HFFc6 (cell line): ENCODE measurements at regions not wholly inside any gene's neighbourhood (a gene's known extent, or its start where the extent isn't known, plus 50 kb on each side); places are given as distances from the start of the nearest gene placed in this dataset.
A peak's percentile ranks its signal among the peaks of the same experiment; 100 is the strongest.
"Not testable (repeated sequence)": the region's sequence is repeated elsewhere in the genome, so short reads cannot be mapped to it uniquely, and the experiment has no call there.

Experiments
- DNase-seq: peaks from one replicate; pipeline ENCODE4 v3.0.0-alpha.2; 2018
- H3K27ac Mint-ChIP-seq: 2 replicates; pipeline ENCODE4 v1.8.0; 2020; ENCODE audit warnings: mild to moderate bottlenecking, mixed read lengths
- H3K27me3 Mint-ChIP-seq: 2 replicates; pipeline ENCODE4 v1.8.0; 2021; ENCODE audit warnings: mild to moderate bottlenecking, moderate library complexity, mixed read lengths; ENCODE audit not compliant: insufficient read depth
- H3K36me3 Mint-ChIP-seq: 2 replicates; pipeline ENCODE4 v1.8.0; 2021; ENCODE audit warnings: low read depth, mixed read lengths
- H3K4me1 Mint-ChIP-seq: 2 replicates; pipeline ENCODE4 v1.8.0; 2020; ENCODE audit warnings: low read depth, mixed read lengths
- H3K4me3 Mint-ChIP-seq: 2 replicates; pipeline ENCODE4 v1.8.0; 2020; ENCODE audit warnings: mild to moderate bottlenecking, moderate library complexity, mixed read lengths
- H3K9me3 Mint-ChIP-seq: 2 replicates; pipeline ENCODE4 v1.8.0; 2020; ENCODE audit warnings: mild to moderate bottlenecking, mixed read lengths
- TF ChIP-seq, protein P1 (sequence below): fragments of 200-600 bp; sonication (generic); IDR thresholded peaks from 2 replicates; pipeline ENCODE4 v1.5.0; 2021; ENCODE audit warnings: antibody characterized with exemption, mild to moderate bottlenecking

DNA sequence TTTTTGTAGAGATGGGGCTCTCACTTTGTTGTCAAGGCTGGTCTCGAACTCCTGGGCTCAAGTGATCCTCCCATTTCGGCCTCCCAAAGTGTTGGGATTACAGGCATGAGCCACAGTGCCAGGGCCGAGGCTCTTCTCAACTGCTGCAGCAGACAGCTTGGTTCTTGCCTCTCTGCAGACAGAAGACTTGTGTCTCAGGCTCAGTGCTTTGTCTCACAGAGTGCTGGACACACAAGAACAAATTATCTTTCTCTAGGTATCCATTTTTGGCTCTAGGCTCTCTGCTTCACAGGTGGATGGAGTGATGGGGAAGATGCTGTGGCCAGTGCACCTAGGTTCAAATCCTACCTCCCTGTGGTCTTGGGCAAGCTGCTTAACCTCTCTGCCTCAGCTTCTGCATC lies 80.8 kb upstream of the RNU2-1 start:
- no peaks in the 10 kb centered on the region; the same call in none of the 2 replicates for H3K27me3 Mint-ChIP-seq
- no peaks in the 10 kb centered on the region; the same call in 1 of the 2 replicates for H3K36me3 Mint-ChIP-seq
- DNase-seq: no peak
- no peak overlapping the region for H3K4me3 Mint-ChIP-seq
- no peak overlapping the region for H3K27ac Mint-ChIP-seq
- H3K4me1 Mint-ChIP-seq: peaks cover 20% of the 10 kb centered on the region
- peaks cover 3% of the 10 kb centered on the region; the same call in 1 of the 2 replicates for H3K9me3 Mint-ChIP-seq
- TF ChIP-seq, protein P1, sequence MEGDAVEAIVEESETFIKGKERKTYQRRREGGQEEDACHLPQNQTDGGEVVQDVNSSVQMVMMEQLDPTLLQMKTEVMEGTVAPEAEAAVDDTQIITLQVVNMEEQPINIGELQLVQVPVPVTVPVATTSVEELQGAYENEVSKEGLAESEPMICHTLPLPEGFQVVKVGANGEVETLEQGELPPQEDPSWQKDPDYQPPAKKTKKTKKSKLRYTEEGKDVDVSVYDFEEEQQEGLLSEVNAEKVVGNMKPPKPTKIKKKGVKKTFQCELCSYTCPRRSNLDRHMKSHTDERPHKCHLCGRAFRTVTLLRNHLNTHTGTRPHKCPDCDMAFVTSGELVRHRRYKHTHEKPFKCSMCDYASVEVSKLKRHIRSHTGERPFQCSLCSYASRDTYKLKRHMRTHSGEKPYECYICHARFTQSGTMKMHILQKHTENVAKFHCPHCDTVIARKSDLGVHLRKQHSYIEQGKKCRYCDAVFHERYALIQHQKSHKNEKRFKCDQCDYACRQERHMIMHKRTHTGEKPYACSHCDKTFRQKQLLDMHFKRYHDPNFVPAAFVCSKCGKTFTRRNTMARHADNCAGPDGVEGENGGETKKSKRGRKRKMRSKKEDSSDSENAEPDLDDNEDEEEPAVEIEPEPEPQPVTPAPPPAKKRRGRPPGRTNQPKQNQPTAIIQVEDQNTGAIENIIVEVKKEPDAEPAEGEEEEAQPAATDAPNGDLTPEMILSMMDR: no peak

DNA sequence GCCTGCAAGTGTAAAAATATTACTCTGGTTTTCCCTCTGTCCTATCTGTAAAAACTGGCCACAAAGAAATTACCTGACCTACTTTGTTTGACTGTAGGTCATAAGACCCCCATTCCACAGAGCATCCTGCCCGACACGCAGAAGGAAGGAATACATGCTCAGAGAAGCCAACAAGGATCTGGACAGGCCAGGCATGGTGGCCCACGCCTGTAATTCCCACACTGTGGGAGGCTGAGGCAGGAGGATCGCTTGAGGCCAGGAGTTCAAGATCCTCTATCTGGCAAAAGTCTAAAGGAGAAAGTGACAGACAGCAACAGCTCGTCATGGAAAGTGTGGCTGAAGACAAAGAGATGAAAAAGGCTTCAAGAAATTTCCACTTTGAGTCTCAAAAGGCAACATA lies 78.2 kb upstream of the RNU2-1 start:
- Mint-ChIP-seq H3K4me3 (no peak overlapping the region), H3K36me3 (no peaks in the 10 kb centered on the region), H3K27me3 (no peaks in the 10 kb centered on the region; the same call in 1 of the 2 replicates), H3K4me1 (peaks cover 7% of the 10 kb centered on the region; the same call in 1 of the 2 replicates), H3K27ac (no peak overlapping the region), H3K9me3 (no peaks in the 10 kb centered on the region)
- TF ChIP-seq, protein P1: no peak
- DNase-seq: no peak

DNA sequence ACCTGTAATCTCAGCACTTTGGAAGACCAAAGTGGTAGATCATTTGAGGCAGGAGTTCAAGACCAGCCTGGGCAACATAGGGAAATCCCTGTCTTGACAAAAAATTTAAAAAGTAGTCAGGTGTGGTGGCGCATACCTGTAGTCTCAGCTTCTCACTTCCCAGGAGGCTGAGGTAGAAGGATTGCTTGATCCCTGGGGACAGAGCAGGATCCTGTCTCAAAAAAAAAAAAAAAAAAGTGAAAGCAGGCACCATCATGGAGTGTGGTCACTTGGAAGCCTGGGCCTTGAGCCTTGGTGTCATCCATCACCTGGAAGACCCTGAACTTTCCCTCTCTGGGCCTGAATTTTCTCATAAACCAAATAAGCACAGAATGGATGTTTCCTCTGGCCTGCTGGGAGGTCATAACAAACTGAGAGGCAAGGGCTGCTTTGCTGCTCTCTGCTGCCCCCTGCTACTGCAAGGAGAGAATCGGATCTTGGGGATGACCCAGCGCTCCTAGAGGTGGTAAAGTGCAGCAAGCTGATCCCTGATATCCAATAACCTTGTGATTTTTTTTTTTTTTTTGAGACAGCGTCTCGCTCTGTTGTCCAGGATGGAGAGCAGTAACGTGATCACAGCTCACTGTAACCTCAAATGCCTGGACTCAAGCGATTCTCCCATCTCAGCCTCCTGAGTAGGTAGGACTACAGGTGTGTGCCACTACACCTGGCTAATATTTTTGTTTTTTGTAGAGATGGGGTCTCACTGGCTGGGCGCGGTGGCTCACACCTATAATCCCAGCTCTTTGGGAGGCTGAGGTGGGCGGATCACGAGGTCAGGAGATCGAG lies 75.9 kb upstream of the RNU2-1 start:
- Mint-ChIP-seq H3K36me3 (no peaks in the 10 kb centered on the region), H3K4me3 (no peak overlapping the region), H3K27ac (no peak overlapping the region), H3K9me3 (no peaks in the 10 kb centered on the region), H3K4me1 (no peaks in the 10 kb centered on the region), H3K27me3 (no peaks in the 10 kb centered on the region; the same call in 1 of the 2 replicates)
- no peak for DNase-seq
- TF ChIP-seq, protein P1: no peak

DNA sequence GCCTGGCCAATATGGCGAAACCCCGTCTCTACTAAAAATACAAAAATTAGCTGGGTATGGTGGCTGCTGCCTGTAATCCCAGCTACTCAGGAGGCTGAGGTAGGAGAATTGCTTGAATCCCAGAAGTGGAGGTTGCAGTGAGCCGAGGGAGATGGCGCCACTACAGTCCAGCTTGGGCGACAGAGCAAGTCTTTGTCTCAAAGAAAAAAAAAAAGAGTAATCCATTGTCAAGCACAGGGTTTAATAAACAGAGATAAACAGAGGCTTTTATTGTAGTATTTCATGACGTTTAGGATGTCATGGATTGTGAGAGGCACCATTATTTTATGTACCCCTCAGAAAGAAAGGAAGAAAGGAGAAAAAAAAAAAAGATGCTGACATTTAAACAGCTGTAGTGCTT lies 75.2 kb upstream of the RNU2-1 start:
- H3K36me3 Mint-ChIP-seq: no peaks in the 10 kb centered on the region

DNA sequence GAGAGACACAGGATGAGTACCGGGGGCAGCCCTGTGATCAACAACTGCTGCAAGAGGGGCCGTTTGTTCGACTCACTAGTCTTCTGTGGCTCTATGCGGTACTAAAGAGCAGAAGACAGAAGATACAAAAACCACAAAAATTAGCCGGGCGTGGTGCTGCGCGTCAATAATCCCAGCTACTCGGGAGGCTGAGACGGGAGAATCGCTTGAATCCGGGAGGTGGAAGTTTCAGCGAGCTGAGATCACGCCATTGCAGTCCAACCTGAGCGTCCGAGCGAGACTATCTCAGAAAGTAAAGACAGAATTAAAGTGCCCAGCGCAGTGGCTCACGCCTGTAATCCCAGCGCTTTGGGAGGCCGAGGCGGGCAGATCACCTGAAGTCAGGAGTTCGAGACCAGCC lies 71.0 kb upstream of the RNU2-1 start:
- DNase-seq, H3K9me3 Mint-ChIP-seq, H3K4me1 Mint-ChIP-seq, H3K4me3 Mint-ChIP-seq, H3K27ac Mint-ChIP-seq, H3K27me3 Mint-ChIP-seq, H3K36me3 Mint-ChIP-seq: not testable (repeated sequence)

More for the DNA sequence above, 75.2 kb upstream of the RNU2-1 start:
- no peak for DNase-seq
- H3K27ac Mint-ChIP-seq: no peak overlapping the region
- no peaks in the 10 kb centered on the region; the same call in 1 of the 2 replicates for H3K27me3 Mint-ChIP-seq
- no peaks in the 10 kb centered on the region for H3K9me3 Mint-ChIP-seq
- no peaks in the 10 kb centered on the region for H3K4me1 Mint-ChIP-seq
- no peak overlapping the region for H3K4me3 Mint-ChIP-seq
- TF ChIP-seq, protein P1: no peak

DNA sequence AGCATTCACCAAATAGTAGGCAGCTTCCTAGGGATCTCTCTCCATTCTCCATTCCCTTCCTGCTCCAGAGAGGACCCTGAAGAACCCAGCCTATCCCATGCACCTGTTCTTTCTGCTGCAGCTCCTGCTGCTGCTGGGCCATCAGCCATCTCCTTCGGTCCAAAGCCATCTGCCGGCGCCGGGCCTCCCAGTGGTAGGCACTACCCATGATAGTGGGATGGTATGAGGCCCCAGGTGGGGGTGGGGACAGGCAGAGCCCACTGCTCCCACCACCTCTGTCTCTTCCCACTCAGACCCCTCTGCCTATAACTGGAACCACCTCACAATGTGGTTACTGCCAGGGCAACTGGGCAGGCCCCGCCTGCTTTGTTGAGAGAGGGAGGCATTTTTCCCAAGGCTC lies 69.3 kb upstream of the RNU2-1 start:
- not testable (repeated sequence) for H3K4me1 Mint-ChIP-seq, H3K36me3 Mint-ChIP-seq, H3K4me3 Mint-ChIP-seq, H3K27ac Mint-ChIP-seq, H3K27me3 Mint-ChIP-seq, DNase-seq, H3K9me3 Mint-ChIP-seq

DNA sequence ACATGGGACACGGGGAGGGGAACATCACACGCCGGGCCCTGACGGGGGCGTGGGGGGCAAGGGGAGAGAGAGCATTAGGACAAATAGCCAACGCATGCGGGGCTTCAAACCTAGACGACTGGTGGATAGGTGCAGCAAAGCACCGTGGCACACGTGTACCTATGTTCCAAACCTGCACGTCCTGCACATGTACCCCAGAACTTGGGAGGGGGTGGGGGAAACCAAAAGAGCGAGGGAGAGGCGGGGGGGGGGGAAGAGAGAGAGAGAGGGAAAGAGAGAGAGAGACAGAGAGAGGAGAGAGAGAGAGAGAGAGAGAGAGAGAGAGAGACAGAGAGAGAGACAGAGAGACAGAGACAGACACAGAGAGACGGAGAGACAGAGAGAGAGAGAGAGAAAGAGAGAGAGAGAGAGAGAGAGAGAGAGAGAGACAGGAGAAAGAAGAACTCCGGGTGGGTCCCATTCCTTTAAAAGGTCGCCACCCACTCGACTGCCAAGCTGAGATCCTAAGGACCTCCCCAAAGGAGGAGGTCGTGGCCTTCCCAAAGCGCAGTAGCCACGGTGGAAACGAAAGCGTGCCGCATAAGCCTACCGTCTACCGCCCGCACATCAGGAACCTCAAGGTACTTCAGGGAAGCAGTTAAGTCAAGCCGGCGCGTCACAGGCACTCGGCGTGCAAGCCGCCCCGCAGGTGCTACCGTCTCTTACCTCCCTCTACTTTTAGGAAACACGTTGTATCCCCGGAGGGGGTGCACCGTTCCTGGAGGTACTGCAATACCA lies 65.7 kb upstream of the RNU2-1 start:
- not testable (repeated sequence) for DNase-seq, H3K4me3 Mint-ChIP-seq, H3K9me3 Mint-ChIP-seq, H3K27me3 Mint-ChIP-seq, H3K27ac Mint-ChIP-seq, H3K36me3 Mint-ChIP-seq, H3K4me1 Mint-ChIP-seq

DNA sequence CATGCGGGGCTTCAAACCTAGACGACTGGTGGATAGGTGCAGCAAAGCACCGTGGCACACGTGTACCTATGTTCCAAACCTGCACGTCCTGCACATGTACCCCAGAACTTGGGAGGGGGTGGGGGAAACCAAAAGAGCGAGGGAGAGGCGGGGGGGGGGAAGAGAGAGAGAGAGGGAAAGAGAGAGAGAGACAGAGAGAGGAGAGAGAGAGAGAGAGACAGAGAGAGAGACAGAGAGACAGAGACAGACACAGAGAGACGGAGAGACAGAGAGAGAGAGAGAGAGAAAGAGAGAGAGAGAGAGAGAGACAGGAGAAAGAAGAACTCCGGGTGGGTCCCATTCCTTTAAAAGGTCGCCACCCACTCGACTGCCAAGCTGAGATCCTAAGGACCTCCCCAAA lies 55.9 kb upstream of the RNU2-1 start:
- H3K27ac Mint-ChIP-seq, H3K4me3 Mint-ChIP-seq, H3K9me3 Mint-ChIP-seq, DNase-seq, H3K36me3 Mint-ChIP-seq, H3K27me3 Mint-ChIP-seq, H3K4me1 Mint-ChIP-seq: not testable (repeated sequence)

DNA sequence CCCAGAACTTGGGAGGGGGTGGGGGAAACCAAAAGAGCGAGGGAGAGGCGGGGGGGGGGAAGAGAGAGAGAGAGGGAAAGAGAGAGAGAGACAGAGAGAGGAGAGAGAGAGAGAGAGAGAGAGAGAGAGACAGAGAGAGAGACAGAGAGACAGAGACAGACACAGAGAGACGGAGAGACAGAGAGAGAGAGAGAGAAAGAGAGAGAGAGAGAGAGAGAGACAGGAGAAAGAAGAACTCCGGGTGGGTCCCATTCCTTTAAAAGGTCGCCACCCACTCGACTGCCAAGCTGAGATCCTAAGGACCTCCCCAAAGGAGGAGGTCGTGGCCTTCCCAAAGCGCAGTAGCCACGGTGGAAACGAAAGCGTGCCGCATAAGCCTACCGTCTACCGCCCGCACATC lies 49.8 kb upstream of the RNU2-1 start:
- peak overlapping the region; percentile 68 for H3K4me3 Mint-ChIP-seq
- H3K36me3 Mint-ChIP-seq, H3K9me3 Mint-ChIP-seq: not testable (repeated sequence)

More for the DNA sequence above, 49.8 kb upstream of the RNU2-1 start:
- peak; percentile 98 for DNase-seq
- H3K4me1 Mint-ChIP-seq, H3K27me3 Mint-ChIP-seq: not testable (repeated sequence)
- peak overlapping the region; percentile 72; the same call in 1 of the 2 replicates for H3K27ac Mint-ChIP-seq
